ENCODE measurements at regions not wholly inside any gene's neighbourhood (a gene's known extent, or its start where the extent isn't known, plus 50 kb on each side); places are given as distances from the start of the nearest gene placed in this dataset.

- TF ChIP-seq SIX5 (IDR thresholded peaks at IDR 0.05; ENCODE audit: low read depth, low read length) (no peak), ATF2 (IDR thresholded peaks at IDR 0.05; ENCODE audit: low read length) (no peak), RAD21 (IDR thresholded peaks at IDR 0.05 in 1 of 2, conservative IDR thresholded peaks at IDR 0.05 in 1 of 2; ENCODE audit: low read depth in 2 of 2, low read length in 2 of 2) (no peak), GTF2F1 (IDR thresholded peaks at IDR 0.05; ENCODE audit: borderline replicate concordance, low read depth, low read length) (no peak), HDAC6 (IDR thresholded peaks at IDR 0.05; ENCODE audit: low read depth, low read length) (no peak), BRCA1 (IDR thresholded peaks at IDR 0.05; ENCODE audit: low read depth, low read length) (no peak), SRF (IDR thresholded peaks at IDR 0.05; ENCODE audit: low read depth, low read length) (no peak), CHD1 (IDR thresholded peaks at IDR 0.05; ENCODE audit: low read depth, low read length) (no peak)
Measured at GRCh38 chr10:33414841-33415240, 80.4 kb upstream of the NRP1 start (continued).

All from H1 (cell line).